ENCODE measurements at regions not wholly inside any gene's neighbourhood (a gene's known extent, or its start where the extent isn't known, plus 50 kb on each side); places are given as distances from the start of the nearest gene placed in this dataset.

GRCh38 chr11:39144351-39145130 lies 2314.9 kb downstream of the LRRC4C start:
- CTCF ChIA-PET (ENCODE audit: low intra/inter-chr PET ratio, low total read pairs), result no interaction called here
- no peak for ATAC-seq
- peaks cover 4% of the 10 kb centered on the region for H3K9me3 ChIP-seq (ENCODE audit: low read length)

GRCh38 chr11:39139581-39139980 lies 2319.9 kb downstream of the LRRC4C start:
- in situ Hi-C loops (cut with HindIII; ENCODE audit: extremely low pct_ligation_motif_present, low pct_unique_long_range_greater_than_20kb), result no loop called here
- Histone ChIP-seq H3K36me3 (replicated peaks in 1 of 2; ENCODE audit: control insufficient read depth in 1 of 2, insufficient read depth in 2 of 2, low read length in 2 of 2) (no peaks in the 10 kb centered on the region), H3K4me2 (ENCODE audit: low read depth, low read length) (no peak overlapping the region), H2AFZ (ENCODE audit: low read length) (no peak overlapping the region), H3K79me2 (ENCODE audit: insufficient read depth, low read length) (no peaks in the 10 kb centered on the region), H3K27me3 (ENCODE audit: control insufficient read depth in 1 of 2, insufficient read depth in 2 of 2, low read length in 2 of 2) (no peaks in the 10 kb centered on the region), H3K27ac (ENCODE audit: extremely low read length, insufficient read depth, low read length) (no peak overlapping the region), H3K4me3 (replicated peaks in 1 of 3; ENCODE audit: insufficient read depth in 1 of 3, low read depth in 2 of 3, low read length in 3 of 3) (no peak overlapping the region), H4K20me1 (ENCODE audit: insufficient read depth, low read length) (no peaks in the 10 kb centered on the region), H3K4me1 (ENCODE audit: insufficient read depth, low read length) (no peaks in the 10 kb centered on the region), H3K9ac (ENCODE audit: insufficient read depth, low read depth, low read length) (no peak overlapping the region), H3K9me3 (ENCODE audit: low read length) (peaks cover 22% of the 10 kb centered on the region)
- POLR2A ChIA-PET, result no interaction called here
- no TSS peak for BruUV-seq (replicated peaks)
- WGBS (ENCODE audit: low lambda C conversion rate), result 0% methylated on average over 3 of the region's 3 CpGs
- CTCF ChIA-PET (ENCODE audit: low intra/inter-chr PET ratio, low total read pairs), result no interaction called here
- no peak for DNase-seq (ENCODE audit: low spot score)
- ATAC-seq, result no peak
- intact Hi-C loops (cut with micrococcal nuclease; ENCODE audit: unreplicated experiment), result no loop called here
- no peak for FAIRE-seq
- TF ChIP-seq ZBTB49 (CRISPR knock-in tag; IDR thresholded peaks at IDR 0.05; ENCODE audit: borderline replicate concordance) (no peak), DPF2 (CRISPR knock-in tag; IDR thresholded peaks at IDR 0.05; ENCODE audit: borderline replicate concordance, low read depth) (no peak), ZSCAN29 (CRISPR knock-in tag; conservative IDR thresholded peaks at IDR 0.05) (no peak), TGIF2 (CRISPR knock-in tag; IDR thresholded peaks at IDR 0.05) (no peak), TP53 (CRISPR knock-in tag; conservative IDR thresholded peaks at IDR 0.05) (no peak), PAXIP1 (CRISPR knock-in tag; conservative IDR thresholded peaks at IDR 0.05) (no peak)

More at GRCh38 chr11:39144351-39145130, 2314.9 kb downstream of the LRRC4C start:
- no peaks in the 10 kb centered on the region for H3K79me2 ChIP-seq (ENCODE audit: insufficient read depth, low read length)
- H2AFZ ChIP-seq (ENCODE audit: low read length), result no peak overlapping the region
- no peaks in the 10 kb centered on the region for H4K20me1 ChIP-seq (ENCODE audit: insufficient read depth, low read length)
- no peak overlapping the region for H3K9ac ChIP-seq (ENCODE audit: insufficient read depth, low read depth, low read length)
- TF ChIP-seq JARID2 (CRISPR knock-in tag; IDR thresholded peaks at IDR 0.05; ENCODE audit: insufficient replicate concordance) (no peak), IKZF4 (CRISPR knock-in tag; IDR thresholded peaks at IDR 0.05; ENCODE audit: borderline replicate concordance, low read depth, not compliant biosample characterization) (no peak), ZNF224 (CRISPR knock-in tag; IDR thresholded peaks at IDR 0.05) (no peak)
- TF ChIP-seq, protein P1, sequence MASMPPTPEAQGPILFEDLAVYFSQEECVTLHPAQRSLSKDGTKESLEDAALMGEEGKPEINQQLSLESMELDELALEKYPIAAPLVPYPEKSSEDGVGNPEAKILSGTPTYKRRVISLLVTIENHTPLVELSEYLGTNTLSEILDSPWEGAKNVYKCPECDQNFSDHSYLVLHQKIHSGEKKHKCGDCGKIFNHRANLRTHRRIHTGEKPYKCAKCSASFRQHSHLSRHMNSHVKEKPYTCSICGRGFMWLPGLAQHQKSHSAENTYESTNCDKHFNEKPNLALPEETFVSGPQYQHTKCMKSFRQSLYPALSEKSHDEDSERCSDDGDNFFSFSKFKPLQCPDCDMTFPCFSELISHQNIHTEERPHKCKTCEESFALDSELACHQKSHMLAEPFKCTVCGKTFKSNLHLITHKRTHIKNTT (CRISPR knock-in tag; IDR thresholded peaks at IDR 0.05), result no peak
- H3K4me2 ChIP-seq (ENCODE audit: low read depth, low read length), result no peak overlapping the region
- H3K36me3 ChIP-seq (replicated peaks in 1 of 2; ENCODE audit: control insufficient read depth in 1 of 2, insufficient read depth in 2 of 2, low read length in 2 of 2), result no peaks in the 10 kb centered on the region
- no peaks in the 10 kb centered on the region for H3K27me3 ChIP-seq (ENCODE audit: control insufficient read depth in 1 of 2, insufficient read depth in 2 of 2, low read length in 2 of 2)
- BruUV-seq (replicated peaks), result no TSS peak
- in situ Hi-C loops (cut with HindIII; ENCODE audit: extremely low pct_ligation_motif_present, low pct_unique_long_range_greater_than_20kb), result no loop called here
- DNase-seq (ENCODE audit: low spot score), result no peak
- intact Hi-C loops (cut with micrococcal nuclease; ENCODE audit: unreplicated experiment), result no loop called here
- no peak overlapping the region for H3K27ac ChIP-seq (ENCODE audit: extremely low read length, insufficient read depth, low read length)
- no peak overlapping the region for H3K4me3 ChIP-seq (replicated peaks in 1 of 3; ENCODE audit: insufficient read depth in 1 of 3, low read depth in 2 of 3, low read length in 3 of 3)
- 70% methylated on average over 3 of the region's 3 CpGs for WGBS (ENCODE audit: low lambda C conversion rate)
- no peak for FAIRE-seq
- POLR2A ChIA-PET, result no interaction called here
- no peaks in the 10 kb centered on the region for H3K4me1 ChIP-seq (ENCODE audit: insufficient read depth, low read length)

All from HepG2 (cell line).